SK-N-SH (cell line): ENCODE measurements at regions not wholly inside any gene's neighbourhood (a gene's known extent, or its start where the extent isn't known, plus 50 kb on each side); places are given as distances from the start of the nearest gene placed in this dataset.
"Not testable (repeated sequence)": the region's sequence is repeated elsewhere in the genome, so short reads cannot be mapped to it uniquely, and the experiment has no call there.

ENCODE experiments used
- CTCF ChIA-PET: fragments of 300-600, 350-600 bp; formaldehyde crosslinking; extraction: SDS; loops from one replicate; lab custom pipeline; 2021; lab: Yijun Ruan, JAX
- POLR2A ChIA-PET: fragments of 350-600 bp; sonication (Branson Sonifier 250); formaldehyde crosslinking; extraction: SDS; loops from one replicate; lab custom pipeline; 2020; ENCODE audit warnings: antibody characterized with exemption, inconsistent platforms; lab: Yijun Ruan, JAX
- DNase-seq: peaks from one replicate; pipeline ENCODE4 v3.0.0; 2012
- H2AFZ ChIP-seq: fragments of 200-600 bp; sonication (generic); 2 replicates; pipeline ENCODE4 v1.8.1; 2016; ENCODE audit warnings: antibody characterized with exemption, mild to moderate bottlenecking, low read depth
- H3F3A ChIP-seq: fragments of 200-600 bp; sonication (generic); replicated peaks from 2 replicates; pipeline ENCODE3; 2016; ENCODE audit warnings: antibody characterized with exemption, mild to moderate bottlenecking; ENCODE audit not compliant: insufficient read depth
- H3K27ac ChIP-seq, 2 experiments: fragments of 200-500 bp in 1 of 2; fragments of 200-600 bp in 1 of 2; sonication (Bioruptor generic) in 1 of 2; sonication (generic), shearing (Covaris generic) in 1 of 2; 2 replicates each; pipeline versions ENCODE4 v1.5.1 to v1.6.1; 2014 to 2016; ENCODE audit warnings: low read depth in 2 of 2, inconsistent platforms in 1 of 2, low read length in 1 of 2, mild to moderate bottlenecking in 1 of 2, mixed read lengths in 1 of 2
- H3K27me3 ChIP-seq: fragments of 200-600 bp; sonication (generic), shearing (Covaris generic); 2 replicates; pipeline ENCODE4 v1.6.1; 2016; ENCODE audit warnings: mixed run types; ENCODE audit not compliant: insufficient read depth
- H3K36me3 ChIP-seq, 2 experiments: fragments of 200-500 bp in 1 of 2; fragments of 200-600 bp in 1 of 2; sonication (Bioruptor generic) in 1 of 2; sonication (generic) in 1 of 2; replicated peaks in 1 of 2; 2 replicates each; pipeline versions ENCODE3 to v1.5.1; 2014 to 2016; ENCODE audit warnings: low read length in 1 of 2, mild to moderate bottlenecking in 1 of 2; ENCODE audit not compliant: insufficient read depth in 2 of 2, control insufficient read depth in 1 of 2
- H3K4me1 ChIP-seq, 2 experiments: fragments of 200-500 bp in 1 of 2; fragments of 200-600 bp in 1 of 2; sonication (Bioruptor generic) in 1 of 2; sonication (generic), shearing (Covaris generic) in 1 of 2; 2 replicates each; pipeline versions ENCODE4 v1.5.1 to v1.6.1; 2014 to 2016; ENCODE audit warnings: low read depth in 1 of 2, low read length in 1 of 2, mixed run types in 1 of 2; ENCODE audit not compliant: insufficient read depth in 2 of 2, control insufficient read depth in 1 of 2
- H3K4me2 ChIP-seq: fragments of 200-600 bp; sonication (generic), shearing (Covaris generic); 2 replicates; pipeline ENCODE4 v1.6.1; 2017; ENCODE audit warnings: mixed run types
- H3K4me3 ChIP-seq, 2 experiments: fragments of 200-500 bp in 1 of 2; fragments of 200-600 bp in 1 of 2; sonication (Bioruptor generic) in 1 of 2; sonication (generic), shearing (Covaris generic) in 1 of 2; 2 replicates each; pipeline versions ENCODE4 v1.5.1 to v1.8.1; 2014 to 2016; ENCODE audit warnings: low read depth in 2 of 2, inconsistent platforms in 1 of 2, low read length in 1 of 2, mild to moderate bottlenecking in 1 of 2, mixed read lengths in 1 of 2, moderate library complexity in 1 of 2
- H3K79me2 ChIP-seq: fragments of 200-600 bp; sonication (generic); 2 replicates; pipeline ENCODE4 v1.8.1; 2017; ENCODE audit warnings: mild to moderate bottlenecking; ENCODE audit not compliant: insufficient read depth
- H3K9ac ChIP-seq: fragments of 200-600 bp; sonication (generic); 2 replicates; pipeline ENCODE4 v1.6.1; 2017; ENCODE audit warnings: mixed run types
- H3K9me2 ChIP-seq: fragments of 200-600 bp; sonication (generic); 2 replicates; pipeline ENCODE4 v1.6.1; 2017; ENCODE audit warnings: mixed run types
- H3K9me3 ChIP-seq: fragments of 200-600 bp; sonication (generic); 2 replicates; pipeline ENCODE4 v1.6.1; 2017; ENCODE audit warnings: mixed run types, mild to moderate bottlenecking, moderate library complexity
- H4K20me1 ChIP-seq: fragments of 200-600 bp; sonication (generic); 2 replicates; pipeline ENCODE4 v1.6.1; 2017; ENCODE audit warnings: mild to moderate bottlenecking, mixed run types; ENCODE audit not compliant: insufficient read depth
- CHD2 ChIP-seq: fragments of 150-350 bp; IDR thresholded peaks from 2 replicates; pipeline ENCODE4 v1.6.1; 2018; ENCODE audit warnings: low read length; ENCODE audit not compliant: partially characterized antibody
- EP300 ChIP-seq, 2 experiments: IDR thresholded peaks; 2 replicates each; pipeline versions ENCODE4 v1.4.0 to v1.6.1; 2012; ENCODE audit warnings: borderline replicate concordance in 1 of 2, low read depth in 1 of 2, low read length in 1 of 2
- EZH2phosphoT487 ChIP-seq: fragments of 200-600 bp; sonication (generic); IDR thresholded peaks from 2 replicates; pipeline ENCODE4 v1.6.1; 2017; ENCODE audit warnings: low read depth, mixed run types, mild to moderate bottlenecking, antibody characterized with exemption, moderate library complexity, borderline replicate concordance
- FOSL2 ChIP-seq: IDR thresholded peaks from 2 replicates; pipeline ENCODE4 v1.4.0; 2012; ENCODE audit warnings: low read depth, mild to moderate bottlenecking, moderate library complexity, borderline replicate concordance
- MEF2A ChIP-seq: IDR thresholded peaks from 2 replicates; pipeline ENCODE4 v1.4.0; 2012; ENCODE audit warnings: low read depth, borderline replicate concordance
- POLR2AphosphoS5 ChIP-seq: IDR thresholded peaks from 2 replicates; pipeline ENCODE4 v1.6.1; 2012; ENCODE audit warnings: low read depth, low read length
- RCOR1 ChIP-seq: fragments of 150-350 bp; IDR thresholded peaks from 2 replicates; pipeline ENCODE4 v1.6.1; 2017; ENCODE audit warnings: antibody characterized with exemption, low read length
- RXRA ChIP-seq: IDR thresholded peaks from 2 replicates; pipeline ENCODE4 v1.4.0; 2012; ENCODE audit warnings: low read depth, mild to moderate bottlenecking, borderline replicate concordance
- TAF1 ChIP-seq: IDR thresholded peaks from 2 replicates; pipeline ENCODE4 v1.6.1; 2012; ENCODE audit warnings: low read depth, mild to moderate bottlenecking, low read length, moderate library complexity, borderline replicate concordance
- TCF12 ChIP-seq: IDR thresholded peaks from 2 replicates; pipeline ENCODE4 v1.4.0; 2012
- TEAD4 ChIP-seq: IDR thresholded peaks from 2 replicates; pipeline ENCODE4 v1.4.0; 2012; ENCODE audit warnings: mild to moderate bottlenecking, borderline replicate concordance; ENCODE audit not compliant: insufficient read depth
- USF2 ChIP-seq: fragments of 150-350 bp; IDR thresholded peaks from 2 replicates; pipeline ENCODE4 v1.6.1; 2017; ENCODE audit warnings: antibody characterized with exemption, low read length, low read depth, borderline replicate concordance
- WGBS: methylation state at CpG from one replicate; pipeline ENCODE4 v1.1.6; 2017; ENCODE audit warnings: low lambda C conversion rate; 5-methylcytosine and 5-hydroxymethylcytosine counted together
- TF ChIP-seq, protein P1 (sequence below): fragments of 200-600 bp; sonication (generic); IDR thresholded peaks from 2 replicates; pipeline ENCODE4 v1.6.1; 2017; ENCODE audit warnings: antibody characterized with exemption, mild to moderate bottlenecking, moderate library complexity
- TF ChIP-seq, protein P2 (sequence below): fragments of 150-350 bp; IDR thresholded peaks from 2 replicates; pipeline ENCODE4 v1.6.1; 2016; ENCODE audit warnings: mild to moderate bottlenecking, low read depth, low read length
- TF ChIP-seq, protein P3 (sequence below): IDR thresholded peaks from 2 replicates; pipeline ENCODE4 v1.6.1; 2012; ENCODE audit warnings: mild to moderate bottlenecking, low read depth, low read length, moderate library complexity

GRCh38 chr15:23764716-23765115 is 77.6 kb upstream of the NDN start:
- Histone ChIP-seq H3K9me2 (no peaks in the 10 kb centered on the region), H3K79me2 (no peaks in the 10 kb centered on the region), H3K4me1 (no peaks in the 10 kb centered on the region), H2AFZ (no peak overlapping the region), H3K4me3 (no peak overlapping the region), H3K36me3 (no peaks in the 10 kb centered on the region), H3K4me2 (no peak overlapping the region), H3K9ac (no peak overlapping the region), H4K20me1 (no peaks in the 10 kb centered on the region), H3K9me3 (no peaks in the 10 kb centered on the region), H3K27me3 (no peaks in the 10 kb centered on the region), H3F3A (no peaks in the 10 kb centered on the region), H3K27ac (no peak overlapping the region)
- DNase-seq: no peak
- ChIA-PET POLR2A (no interaction called here), CTCF (no interaction called here)
- 5% methylated on average over 4 of the region's 4 CpGs for WGBS
- TF ChIP-seq EP300 (IDR thresholded peaks at IDR 0.05; ENCODE audit: borderline replicate concordance in 1 of 2, low read depth in 1 of 2, low read length in 1 of 2) (no peak), EZH2phosphoT487 (no peak), TCF12 (no peak), FOSL2 (no peak), MEF2A (no peak), TEAD4 (no peak), RCOR1 (no peak), RXRA (no peak), CHD2 (no peak), USF2 (no peak), POLR2AphosphoS5 (no peak), TAF1 (no peak)
- TF ChIP-seq, protein P1, sequence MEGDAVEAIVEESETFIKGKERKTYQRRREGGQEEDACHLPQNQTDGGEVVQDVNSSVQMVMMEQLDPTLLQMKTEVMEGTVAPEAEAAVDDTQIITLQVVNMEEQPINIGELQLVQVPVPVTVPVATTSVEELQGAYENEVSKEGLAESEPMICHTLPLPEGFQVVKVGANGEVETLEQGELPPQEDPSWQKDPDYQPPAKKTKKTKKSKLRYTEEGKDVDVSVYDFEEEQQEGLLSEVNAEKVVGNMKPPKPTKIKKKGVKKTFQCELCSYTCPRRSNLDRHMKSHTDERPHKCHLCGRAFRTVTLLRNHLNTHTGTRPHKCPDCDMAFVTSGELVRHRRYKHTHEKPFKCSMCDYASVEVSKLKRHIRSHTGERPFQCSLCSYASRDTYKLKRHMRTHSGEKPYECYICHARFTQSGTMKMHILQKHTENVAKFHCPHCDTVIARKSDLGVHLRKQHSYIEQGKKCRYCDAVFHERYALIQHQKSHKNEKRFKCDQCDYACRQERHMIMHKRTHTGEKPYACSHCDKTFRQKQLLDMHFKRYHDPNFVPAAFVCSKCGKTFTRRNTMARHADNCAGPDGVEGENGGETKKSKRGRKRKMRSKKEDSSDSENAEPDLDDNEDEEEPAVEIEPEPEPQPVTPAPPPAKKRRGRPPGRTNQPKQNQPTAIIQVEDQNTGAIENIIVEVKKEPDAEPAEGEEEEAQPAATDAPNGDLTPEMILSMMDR: no peak
- TF ChIP-seq, protein P2, sequence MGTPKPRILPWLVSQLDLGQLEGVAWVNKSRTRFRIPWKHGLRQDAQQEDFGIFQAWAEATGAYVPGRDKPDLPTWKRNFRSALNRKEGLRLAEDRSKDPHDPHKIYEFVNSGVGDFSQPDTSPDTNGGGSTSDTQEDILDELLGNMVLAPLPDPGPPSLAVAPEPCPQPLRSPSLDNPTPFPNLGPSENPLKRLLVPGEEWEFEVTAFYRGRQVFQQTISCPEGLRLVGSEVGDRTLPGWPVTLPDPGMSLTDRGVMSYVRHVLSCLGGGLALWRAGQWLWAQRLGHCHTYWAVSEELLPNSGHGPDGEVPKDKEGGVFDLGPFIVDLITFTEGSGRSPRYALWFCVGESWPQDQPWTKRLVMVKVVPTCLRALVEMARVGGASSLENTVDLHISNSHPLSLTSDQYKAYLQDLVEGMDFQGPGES: no peak
- TF ChIP-seq, protein P3, sequence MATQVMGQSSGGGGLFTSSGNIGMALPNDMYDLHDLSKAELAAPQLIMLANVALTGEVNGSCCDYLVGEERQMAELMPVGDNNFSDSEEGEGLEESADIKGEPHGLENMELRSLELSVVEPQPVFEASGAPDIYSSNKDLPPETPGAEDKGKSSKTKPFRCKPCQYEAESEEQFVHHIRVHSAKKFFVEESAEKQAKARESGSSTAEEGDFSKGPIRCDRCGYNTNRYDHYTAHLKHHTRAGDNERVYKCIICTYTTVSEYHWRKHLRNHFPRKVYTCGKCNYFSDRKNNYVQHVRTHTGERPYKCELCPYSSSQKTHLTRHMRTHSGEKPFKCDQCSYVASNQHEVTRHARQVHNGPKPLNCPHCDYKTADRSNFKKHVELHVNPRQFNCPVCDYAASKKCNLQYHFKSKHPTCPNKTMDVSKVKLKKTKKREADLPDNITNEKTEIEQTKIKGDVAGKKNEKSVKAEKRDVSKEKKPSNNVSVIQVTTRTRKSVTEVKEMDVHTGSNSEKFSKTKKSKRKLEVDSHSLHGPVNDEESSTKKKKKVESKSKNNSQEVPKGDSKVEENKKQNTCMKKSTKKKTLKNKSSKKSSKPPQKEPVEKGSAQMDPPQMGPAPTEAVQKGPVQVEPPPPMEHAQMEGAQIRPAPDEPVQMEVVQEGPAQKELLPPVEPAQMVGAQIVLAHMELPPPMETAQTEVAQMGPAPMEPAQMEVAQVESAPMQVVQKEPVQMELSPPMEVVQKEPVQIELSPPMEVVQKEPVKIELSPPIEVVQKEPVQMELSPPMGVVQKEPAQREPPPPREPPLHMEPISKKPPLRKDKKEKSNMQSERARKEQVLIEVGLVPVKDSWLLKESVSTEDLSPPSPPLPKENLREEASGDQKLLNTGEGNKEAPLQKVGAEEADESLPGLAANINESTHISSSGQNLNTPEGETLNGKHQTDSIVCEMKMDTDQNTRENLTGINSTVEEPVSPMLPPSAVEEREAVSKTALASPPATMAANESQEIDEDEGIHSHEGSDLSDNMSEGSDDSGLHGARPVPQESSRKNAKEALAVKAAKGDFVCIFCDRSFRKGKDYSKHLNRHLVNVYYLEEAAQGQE: no peak

GRCh38 chr15:23766779-23767178 is 79.7 kb upstream of the NDN start:
- H3K4me2 ChIP-seq, H4K20me1 ChIP-seq, H3K4me1 ChIP-seq, H3K9me2 ChIP-seq, H3K9me3 ChIP-seq, DNase-seq, H3K4me3 ChIP-seq, POLR2A ChIA-PET, H3K27me3 ChIP-seq, H2AFZ ChIP-seq, CTCF ChIA-PET, H3K36me3 ChIP-seq, H3K27ac ChIP-seq, H3K79me2 ChIP-seq, H3K9ac ChIP-seq, H3F3A ChIP-seq: not testable (repeated sequence)
- WGBS: 0% methylated on average over 1 of the region's 2 CpGs
